ENCODE measurements at regions not wholly inside any gene's neighbourhood (a gene's known extent, or its start where the extent isn't known, plus 50 kb on each side); places are given as distances from the start of the nearest gene placed in this dataset.

DNA sequence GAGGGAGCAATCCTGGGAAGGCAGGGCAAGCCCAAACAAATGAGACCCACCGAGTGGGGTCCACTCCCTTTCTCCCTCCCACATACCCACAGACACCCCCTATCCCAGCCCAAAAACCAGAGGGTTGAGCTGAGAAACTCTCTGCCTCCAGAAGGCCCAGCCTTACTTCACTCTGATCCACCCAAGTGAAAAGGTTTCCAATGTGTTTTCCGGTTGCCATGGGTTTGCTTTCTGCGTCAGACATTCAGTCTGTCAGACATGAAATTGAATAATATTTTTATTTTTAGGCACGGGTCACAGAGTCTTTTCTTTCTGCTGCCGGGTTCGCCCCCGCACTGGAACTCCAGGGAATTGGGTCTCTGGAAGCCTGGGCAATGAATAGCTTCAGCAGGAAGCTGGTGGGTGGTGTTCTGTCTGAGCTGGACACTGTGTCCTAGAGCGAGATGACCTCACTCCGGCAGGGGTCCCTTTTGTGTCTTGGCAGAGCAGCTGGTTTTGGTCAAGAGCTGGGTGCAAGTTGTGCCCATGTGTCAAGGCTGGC, 69.8 kb upstream of the CLMN start:
- no peak for TF ChIP-seq EZH2 (IDR thresholded peaks at IDR 0.05; ENCODE audit: borderline replicate concordance, low read depth, low read length, severe bottlenecking)
- TF ChIP-seq CTCF (IDR thresholded peaks at IDR 0.05; ENCODE audit: extremely low read depth in 1 of 2, insufficient read depth in 1 of 2, low read depth in 1 of 2, low read length in 2 of 2): no peak

Measured in endothelial cell of umbilical vein (primary cell).